ENCODE measurements at regions not wholly inside any gene's neighbourhood (a gene's known extent, or its start where the extent isn't known, plus 50 kb on each side); places are given as distances from the start of the nearest gene placed in this dataset.

DNA sequence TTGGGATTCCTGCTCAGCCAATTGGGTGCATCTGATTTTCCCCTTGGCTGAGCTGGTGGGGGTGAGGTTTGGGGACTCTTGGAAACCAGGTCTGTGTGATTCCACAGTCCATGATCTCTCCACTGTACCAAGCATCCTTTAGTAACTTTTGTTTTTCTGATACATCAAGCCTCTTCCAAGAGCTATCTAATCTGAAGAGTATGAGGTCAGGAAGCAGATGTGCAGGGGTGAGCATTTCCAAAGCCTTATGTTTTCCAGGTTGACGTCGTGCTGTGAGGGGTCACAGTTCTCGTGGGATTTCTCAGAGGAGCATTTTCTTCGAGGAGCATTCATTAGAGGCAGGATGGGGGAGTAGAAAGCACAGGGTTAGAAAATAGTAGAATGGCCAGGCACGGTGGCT is 95.3 kb downstream of the KLF4 start:
- TF ChIP-seq, protein P1, sequence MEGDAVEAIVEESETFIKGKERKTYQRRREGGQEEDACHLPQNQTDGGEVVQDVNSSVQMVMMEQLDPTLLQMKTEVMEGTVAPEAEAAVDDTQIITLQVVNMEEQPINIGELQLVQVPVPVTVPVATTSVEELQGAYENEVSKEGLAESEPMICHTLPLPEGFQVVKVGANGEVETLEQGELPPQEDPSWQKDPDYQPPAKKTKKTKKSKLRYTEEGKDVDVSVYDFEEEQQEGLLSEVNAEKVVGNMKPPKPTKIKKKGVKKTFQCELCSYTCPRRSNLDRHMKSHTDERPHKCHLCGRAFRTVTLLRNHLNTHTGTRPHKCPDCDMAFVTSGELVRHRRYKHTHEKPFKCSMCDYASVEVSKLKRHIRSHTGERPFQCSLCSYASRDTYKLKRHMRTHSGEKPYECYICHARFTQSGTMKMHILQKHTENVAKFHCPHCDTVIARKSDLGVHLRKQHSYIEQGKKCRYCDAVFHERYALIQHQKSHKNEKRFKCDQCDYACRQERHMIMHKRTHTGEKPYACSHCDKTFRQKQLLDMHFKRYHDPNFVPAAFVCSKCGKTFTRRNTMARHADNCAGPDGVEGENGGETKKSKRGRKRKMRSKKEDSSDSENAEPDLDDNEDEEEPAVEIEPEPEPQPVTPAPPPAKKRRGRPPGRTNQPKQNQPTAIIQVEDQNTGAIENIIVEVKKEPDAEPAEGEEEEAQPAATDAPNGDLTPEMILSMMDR (IDR thresholded peaks at IDR 0.05; ENCODE audit: low read depth, low read length), result no peak
- DNase-seq (ENCODE audit: extremely low read depth, low read depth), result no peak

DNA sequence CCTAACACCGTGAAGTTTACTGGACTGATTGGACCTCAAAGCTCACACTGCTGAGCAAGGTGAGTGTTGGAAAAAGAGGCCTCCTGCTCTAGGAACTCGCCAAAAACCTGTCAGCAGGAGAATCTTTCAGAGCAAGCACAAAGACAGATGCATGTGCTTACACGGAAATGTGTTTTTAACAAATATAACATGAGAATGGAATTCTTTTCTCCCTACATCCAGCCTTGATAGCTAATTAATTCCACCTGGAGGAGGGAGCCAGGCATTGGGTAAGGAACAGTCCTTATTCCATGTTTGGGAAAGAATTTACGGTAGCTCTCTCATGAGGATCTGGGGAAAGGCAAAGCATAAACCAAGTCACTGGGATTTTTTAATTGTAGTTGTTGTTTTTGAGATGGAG is 98.8 kb downstream of the KLF4 start:
- TF ChIP-seq, protein P1 (IDR thresholded peaks at IDR 0.05; ENCODE audit: low read depth, low read length), result no peak
- DNase-seq (ENCODE audit: extremely low read depth, low read depth), result no peak

DNA sequence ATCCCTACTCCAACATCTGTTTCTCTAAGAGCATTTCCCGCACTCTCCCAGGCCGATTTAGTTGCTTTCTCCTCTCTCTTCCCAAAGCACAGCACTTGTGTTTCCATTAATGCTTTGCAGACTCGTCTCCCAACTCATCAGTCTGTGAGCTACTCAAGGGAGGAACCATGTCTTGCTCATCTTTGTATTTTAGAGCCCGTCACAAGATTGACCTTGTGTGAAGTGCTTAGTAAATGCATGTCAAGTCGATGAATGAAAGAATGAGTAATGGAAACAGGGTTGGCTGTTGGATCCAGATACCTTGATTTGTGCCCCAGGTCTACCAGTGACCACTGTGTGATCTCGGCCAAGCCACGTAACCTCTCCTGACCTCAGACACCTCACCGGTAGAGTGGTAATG is 99.3 kb downstream of the KLF4 start:
- no peak for DNase-seq (ENCODE audit: extremely low read depth, low read depth)
- TF ChIP-seq, protein P1 (IDR thresholded peaks at IDR 0.05; ENCODE audit: low read depth, low read length), result no peak

DNA sequence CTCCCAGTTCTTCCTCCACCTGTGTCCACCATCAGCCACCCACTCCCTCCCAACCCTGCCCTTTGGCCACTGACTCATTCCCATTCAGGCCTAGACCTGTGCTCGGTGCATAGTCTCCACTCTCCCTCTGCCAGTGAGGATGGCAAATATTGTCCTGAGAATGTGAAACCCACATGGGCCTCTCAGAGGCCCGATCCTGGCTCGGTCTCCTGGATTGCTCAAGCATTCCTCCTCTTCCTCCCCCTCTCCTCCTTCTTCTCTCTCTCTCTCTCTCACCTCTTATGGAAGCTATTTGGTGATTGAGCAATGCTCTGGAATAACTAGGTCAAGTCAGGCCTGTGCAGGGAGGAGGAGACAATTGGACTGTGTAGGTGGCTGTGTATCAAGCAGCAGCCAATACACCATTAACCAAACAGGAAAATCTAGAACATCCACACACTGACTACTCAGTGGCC is 99.9 kb downstream of the KLF4 start:
- TF ChIP-seq, protein P1 (IDR thresholded peaks at IDR 0.05; ENCODE audit: low read depth, low read length), result no peak
- peak; percentile 42 for DNase-seq (ENCODE audit: extremely low read depth, low read depth)

DNA sequence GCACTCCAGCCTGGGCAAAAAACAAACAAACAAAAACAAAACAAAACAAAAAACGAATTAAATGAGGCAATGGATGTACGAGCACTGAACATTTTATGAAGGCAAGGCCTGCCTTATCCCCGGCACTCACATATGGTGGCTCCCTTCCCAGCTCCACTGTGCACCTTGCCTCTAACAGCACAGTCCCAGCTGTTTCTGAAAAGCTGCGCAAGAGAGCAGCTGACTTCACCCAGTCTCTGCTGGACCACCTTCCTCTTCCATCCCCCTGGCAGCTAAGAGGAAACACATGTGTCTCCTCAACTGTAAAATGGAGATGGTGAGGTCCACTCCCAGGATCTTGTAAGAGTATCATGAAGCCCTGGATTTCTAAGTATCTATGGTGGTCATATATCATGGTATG is 100.7 kb downstream of the KLF4 start:
- TF ChIP-seq, protein P1 (IDR thresholded peaks at IDR 0.05; ENCODE audit: low read depth, low read length), result no peak
- no peak for DNase-seq (ENCODE audit: extremely low read depth, low read depth)

DNA sequence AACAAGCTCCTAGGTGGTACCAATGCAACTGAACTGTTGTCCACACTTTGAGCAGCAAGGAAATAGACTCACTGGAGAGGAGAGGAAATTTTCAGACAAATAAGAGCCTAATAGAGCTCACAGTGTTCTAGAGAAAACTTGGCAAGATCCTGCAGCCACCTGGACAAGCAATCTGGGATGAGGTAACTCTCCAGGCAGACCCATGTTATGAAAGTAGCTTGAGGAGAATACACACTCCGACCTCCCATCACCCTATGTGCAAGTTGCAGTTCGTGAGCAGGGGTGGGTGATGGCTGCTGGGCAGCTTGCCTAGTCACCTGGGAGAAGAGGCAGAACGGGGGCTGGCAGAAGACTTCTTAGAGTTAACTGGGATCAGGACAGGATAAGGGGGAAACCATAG is 102.2 kb downstream of the KLF4 start:
- no peak for DNase-seq (ENCODE audit: extremely low read depth, low read depth)
- TF ChIP-seq, protein P1 (IDR thresholded peaks at IDR 0.05; ENCODE audit: low read depth, low read length), result no peak

DNA sequence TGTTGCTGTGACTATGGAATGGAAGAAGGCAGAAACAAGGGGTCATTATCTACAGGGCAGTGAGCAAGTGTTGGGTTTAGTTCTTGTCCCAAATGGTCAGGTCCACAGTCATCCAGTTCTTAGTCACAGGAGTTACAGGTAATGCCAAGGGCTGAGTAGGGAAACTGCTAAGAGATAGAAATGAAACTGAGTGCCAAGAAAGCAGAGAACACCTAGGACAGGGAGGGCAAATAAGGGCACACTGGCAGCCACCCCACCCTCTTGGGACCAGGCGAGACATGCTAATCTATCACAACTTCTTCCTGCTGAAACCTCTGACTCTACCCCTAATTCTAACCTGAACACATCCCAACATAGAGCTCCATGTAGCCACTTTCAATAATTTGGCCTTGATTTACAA is 103.2 kb downstream of the KLF4 start:
- no peak for DNase-seq (ENCODE audit: extremely low read depth, low read depth)
- TF ChIP-seq, protein P1 (IDR thresholded peaks at IDR 0.05; ENCODE audit: low read depth, low read length), result no peak

Measured in AG09319 (cell line).